WTC11 (cell line): ENCODE measurements at regions not wholly inside any gene's neighbourhood (a gene's known extent, or its start where the extent isn't known, plus 50 kb on each side); places are given as distances from the start of the nearest gene placed in this dataset.

Source experiments
- CREB1 ChIP-seq: sonication (generic); formaldehyde crosslinking; IDR thresholded peaks from 2 replicates; pipeline ENCODE4 v1.8.0; 2023; ENCODE audit warnings: mild to moderate bottlenecking, missing genetic modification reagents
- FOXK1 ChIP-seq: sonication (generic); formaldehyde crosslinking; IDR thresholded peaks from 2 replicates; pipeline ENCODE4 v1.8.0; 2022; ENCODE audit warnings: mild to moderate bottlenecking, moderate library complexity, missing genetic modification reagents
- KAT7 ChIP-seq: sonication (generic); formaldehyde crosslinking; IDR thresholded peaks from 2 replicates; pipeline ENCODE4 v1.8.1; 2023; ENCODE audit warnings: missing genetic modification reagents, mild to moderate bottlenecking, borderline replicate concordance
- USF2 ChIP-seq: sonication (generic); formaldehyde crosslinking; IDR thresholded peaks from 2 replicates; pipeline ENCODE4 v1.8.1; 2023; ENCODE audit warnings: mild to moderate bottlenecking, missing genetic modification reagents, moderate library complexity
- TF ChIP-seq, protein P1 (sequence below): fragments of 200-600 bp; IDR thresholded peaks from 2 replicates; pipeline ENCODE4 v1.8.0; 2022; ENCODE audit warnings: antibody characterized with exemption
- TF ChIP-seq, protein P2 (sequence below): sonication (generic); formaldehyde crosslinking; IDR thresholded peaks from 2 replicates; pipeline ENCODE4 v1.8.1; 2022; ENCODE audit warnings: mild to moderate bottlenecking, missing genetic modification reagents, moderate library complexity, borderline replicate concordance

GRCh38 chr4:115187136-115187535 is 73.7 kb upstream of the NDST4 start:
- no peak for TF ChIP-seq USF2
- TF ChIP-seq, protein P1, sequence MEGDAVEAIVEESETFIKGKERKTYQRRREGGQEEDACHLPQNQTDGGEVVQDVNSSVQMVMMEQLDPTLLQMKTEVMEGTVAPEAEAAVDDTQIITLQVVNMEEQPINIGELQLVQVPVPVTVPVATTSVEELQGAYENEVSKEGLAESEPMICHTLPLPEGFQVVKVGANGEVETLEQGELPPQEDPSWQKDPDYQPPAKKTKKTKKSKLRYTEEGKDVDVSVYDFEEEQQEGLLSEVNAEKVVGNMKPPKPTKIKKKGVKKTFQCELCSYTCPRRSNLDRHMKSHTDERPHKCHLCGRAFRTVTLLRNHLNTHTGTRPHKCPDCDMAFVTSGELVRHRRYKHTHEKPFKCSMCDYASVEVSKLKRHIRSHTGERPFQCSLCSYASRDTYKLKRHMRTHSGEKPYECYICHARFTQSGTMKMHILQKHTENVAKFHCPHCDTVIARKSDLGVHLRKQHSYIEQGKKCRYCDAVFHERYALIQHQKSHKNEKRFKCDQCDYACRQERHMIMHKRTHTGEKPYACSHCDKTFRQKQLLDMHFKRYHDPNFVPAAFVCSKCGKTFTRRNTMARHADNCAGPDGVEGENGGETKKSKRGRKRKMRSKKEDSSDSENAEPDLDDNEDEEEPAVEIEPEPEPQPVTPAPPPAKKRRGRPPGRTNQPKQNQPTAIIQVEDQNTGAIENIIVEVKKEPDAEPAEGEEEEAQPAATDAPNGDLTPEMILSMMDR = no peak
- TF ChIP-seq CREB1 (CRISPR knock-in tag) = no peak
- no peak for TF ChIP-seq FOXK1
- TF ChIP-seq, protein P2, sequence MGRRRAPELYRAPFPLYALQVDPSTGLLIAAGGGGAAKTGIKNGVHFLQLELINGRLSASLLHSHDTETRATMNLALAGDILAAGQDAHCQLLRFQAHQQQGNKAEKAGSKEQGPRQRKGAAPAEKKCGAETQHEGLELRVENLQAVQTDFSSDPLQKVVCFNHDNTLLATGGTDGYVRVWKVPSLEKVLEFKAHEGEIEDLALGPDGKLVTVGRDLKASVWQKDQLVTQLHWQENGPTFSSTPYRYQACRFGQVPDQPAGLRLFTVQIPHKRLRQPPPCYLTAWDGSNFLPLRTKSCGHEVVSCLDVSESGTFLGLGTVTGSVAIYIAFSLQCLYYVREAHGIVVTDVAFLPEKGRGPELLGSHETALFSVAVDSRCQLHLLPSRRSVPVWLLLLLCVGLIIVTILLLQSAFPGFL = no peak
- no peak for TF ChIP-seq KAT7 (CRISPR knock-in tag)
